ENCODE measurements at regions not wholly inside any gene's neighbourhood (a gene's known extent, or its start where the extent isn't known, plus 50 kb on each side); places are given as distances from the start of the nearest gene placed in this dataset.

DNA sequence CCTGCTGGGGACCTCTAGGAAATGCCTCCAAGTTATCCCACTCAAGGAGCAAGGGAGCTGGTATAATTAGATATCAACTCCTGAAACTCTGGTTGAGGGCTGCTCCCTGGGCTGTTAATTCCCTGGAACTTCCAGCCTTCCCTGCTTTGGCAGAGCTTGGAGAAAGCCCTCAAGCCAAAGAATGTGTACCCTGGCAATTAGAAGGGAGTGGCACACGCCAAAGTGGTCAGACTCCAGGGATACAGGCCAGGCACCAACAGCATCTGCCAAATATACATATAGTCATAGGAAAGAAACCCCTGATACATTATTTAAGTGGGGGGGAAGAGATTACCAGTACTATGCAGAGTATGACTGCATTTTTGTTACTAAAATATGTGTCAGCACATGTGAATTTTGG lies 616.8 kb downstream of the BCOR start:
- TF ChIP-seq, protein P1, sequence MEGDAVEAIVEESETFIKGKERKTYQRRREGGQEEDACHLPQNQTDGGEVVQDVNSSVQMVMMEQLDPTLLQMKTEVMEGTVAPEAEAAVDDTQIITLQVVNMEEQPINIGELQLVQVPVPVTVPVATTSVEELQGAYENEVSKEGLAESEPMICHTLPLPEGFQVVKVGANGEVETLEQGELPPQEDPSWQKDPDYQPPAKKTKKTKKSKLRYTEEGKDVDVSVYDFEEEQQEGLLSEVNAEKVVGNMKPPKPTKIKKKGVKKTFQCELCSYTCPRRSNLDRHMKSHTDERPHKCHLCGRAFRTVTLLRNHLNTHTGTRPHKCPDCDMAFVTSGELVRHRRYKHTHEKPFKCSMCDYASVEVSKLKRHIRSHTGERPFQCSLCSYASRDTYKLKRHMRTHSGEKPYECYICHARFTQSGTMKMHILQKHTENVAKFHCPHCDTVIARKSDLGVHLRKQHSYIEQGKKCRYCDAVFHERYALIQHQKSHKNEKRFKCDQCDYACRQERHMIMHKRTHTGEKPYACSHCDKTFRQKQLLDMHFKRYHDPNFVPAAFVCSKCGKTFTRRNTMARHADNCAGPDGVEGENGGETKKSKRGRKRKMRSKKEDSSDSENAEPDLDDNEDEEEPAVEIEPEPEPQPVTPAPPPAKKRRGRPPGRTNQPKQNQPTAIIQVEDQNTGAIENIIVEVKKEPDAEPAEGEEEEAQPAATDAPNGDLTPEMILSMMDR (IDR thresholded peaks at IDR 0.05; ENCODE audit: insufficient read depth, missing control alignments): no peak
- no peak for DNase-seq (ENCODE audit: insufficient read length, low spot score)
- no peak for FAIRE-seq

DNA sequence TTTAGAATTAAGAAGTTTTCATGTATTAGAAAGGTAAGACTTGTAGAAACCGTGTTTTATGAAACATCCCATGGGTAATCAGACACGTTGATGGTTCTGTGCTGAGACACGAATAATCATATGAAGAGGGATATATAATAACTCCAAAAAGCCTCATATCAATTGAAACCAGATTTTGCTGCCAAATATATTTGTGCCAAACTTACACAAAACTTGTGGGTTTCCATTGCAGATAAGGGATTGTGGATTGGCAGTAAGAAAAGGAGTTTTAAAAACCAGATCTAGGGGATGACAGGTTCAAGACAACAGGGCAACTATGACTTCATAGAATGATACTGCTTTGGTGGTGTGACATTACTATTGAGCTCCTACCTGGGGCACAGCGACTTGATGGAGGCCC lies 616.1 kb downstream of the BCOR start:
- TF ChIP-seq, protein P1 (IDR thresholded peaks at IDR 0.05; ENCODE audit: insufficient read depth, missing control alignments): no peak
- FAIRE-seq (no peak), DNase-seq (ENCODE audit: insufficient read length, low spot score) (no peak)

DNA sequence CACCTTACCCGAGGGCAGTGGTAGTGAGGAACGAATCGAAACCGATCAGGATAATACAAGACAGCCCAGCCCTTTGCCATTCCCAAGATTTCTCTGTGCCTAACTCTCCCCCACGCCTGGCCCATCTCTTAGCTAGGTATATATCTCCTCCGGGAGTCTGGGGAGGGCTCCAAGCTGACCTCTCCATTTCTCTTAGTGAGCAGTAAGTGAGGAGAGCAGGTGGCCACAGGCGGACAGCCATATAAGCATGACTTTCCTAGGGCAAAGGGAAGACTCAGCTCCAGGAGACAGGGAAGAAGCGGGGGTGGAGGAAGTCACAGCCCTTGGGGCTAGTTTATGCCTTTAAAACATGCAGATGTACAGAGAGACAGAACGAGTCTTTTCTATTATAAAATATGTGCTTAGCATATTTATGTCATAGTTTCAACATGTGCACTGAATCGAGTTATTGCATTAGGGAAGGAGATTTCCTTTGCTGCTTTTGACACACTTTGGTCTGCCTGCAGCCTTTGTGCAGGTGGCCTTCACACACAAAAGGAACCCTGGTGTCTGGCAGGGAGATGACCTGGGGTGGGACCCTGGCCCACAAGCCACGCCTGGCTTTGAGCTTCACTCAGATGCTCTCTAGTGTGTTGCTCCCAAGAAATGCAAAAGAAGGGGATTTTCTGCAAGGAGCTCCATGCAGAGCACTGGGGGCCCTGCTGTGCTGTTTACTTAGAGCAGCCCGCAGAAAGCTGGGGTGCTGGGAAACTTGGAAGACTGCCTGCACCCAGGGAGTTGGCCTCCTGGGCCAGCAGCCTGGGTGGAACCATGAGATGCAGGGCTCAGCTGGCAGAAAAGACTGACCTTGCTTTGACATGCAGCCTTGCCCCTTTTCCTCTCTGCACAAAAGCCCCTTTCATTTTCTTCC lies 613.3 kb downstream of the BCOR start:
- FAIRE-seq (no peak), DNase-seq (ENCODE audit: insufficient read length, low spot score) (no peak)
- TF ChIP-seq, protein P1 (IDR thresholded peaks at IDR 0.05; ENCODE audit: insufficient read depth, missing control alignments): no peak

DNA sequence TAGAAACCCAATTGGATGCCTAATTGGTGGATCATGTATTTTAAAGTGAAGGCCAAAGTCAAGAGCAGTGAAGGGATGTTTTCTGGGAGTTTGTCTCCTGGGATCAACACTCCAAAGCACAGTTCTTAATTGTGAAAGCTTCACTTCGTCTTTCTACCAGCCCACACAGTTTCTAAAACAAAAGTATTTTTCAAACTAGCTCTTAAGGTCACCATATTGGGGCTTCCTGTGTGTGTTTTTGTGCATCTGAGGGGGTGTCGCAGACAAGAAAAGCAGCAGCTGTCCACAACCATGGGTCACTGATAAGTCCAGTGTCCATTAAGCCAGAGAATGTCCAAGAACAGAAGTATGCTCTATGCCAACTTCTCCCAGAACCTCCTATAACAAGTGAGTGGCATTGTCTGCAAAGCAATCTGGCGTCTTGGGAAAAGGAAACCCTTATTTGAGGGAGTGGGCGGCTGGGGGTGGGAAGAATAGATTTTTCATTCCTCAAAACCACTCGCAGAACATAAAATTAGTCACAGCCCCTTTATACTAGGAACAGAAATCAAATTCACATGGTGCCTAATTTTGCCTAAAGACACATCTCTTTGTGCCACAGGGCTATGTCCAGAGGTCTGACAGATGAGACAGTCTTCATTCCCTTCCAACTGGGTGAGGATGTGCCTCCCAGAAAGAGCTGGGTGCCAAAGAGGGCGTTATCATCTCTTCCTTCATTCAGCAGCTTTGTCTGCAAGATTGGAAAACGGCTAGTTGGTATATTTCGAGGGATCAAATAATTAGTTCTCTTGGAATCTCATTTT lies 610.4 kb downstream of the BCOR start:
- DNase-seq (ENCODE audit: insufficient read length, low spot score) (no peak), FAIRE-seq (no peak)
- TF ChIP-seq, protein P1 (IDR thresholded peaks at IDR 0.05; ENCODE audit: insufficient read depth, missing control alignments): no peak

DNA sequence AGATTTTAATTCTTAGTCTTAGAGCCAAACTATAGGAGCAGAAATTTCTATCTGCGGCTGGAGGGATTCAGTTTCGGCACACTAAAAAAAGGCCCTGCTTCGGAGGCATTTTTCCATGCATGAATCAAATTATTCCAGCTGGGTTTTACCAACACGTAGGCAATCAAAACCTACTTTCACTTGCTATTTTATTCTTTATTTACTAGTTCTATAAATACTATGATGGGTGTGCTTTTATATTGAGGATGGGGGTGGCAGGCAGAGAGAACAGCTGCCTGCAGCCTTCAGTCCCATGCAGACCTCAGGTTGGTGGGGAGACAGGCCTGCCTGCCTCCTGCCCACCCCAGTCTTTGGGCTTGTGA lies 609.8 kb downstream of the BCOR start:
- FAIRE-seq: no peak
- TF ChIP-seq, protein P1 (IDR thresholded peaks at IDR 0.05; ENCODE audit: insufficient read depth, missing control alignments): no peak
- no peak for DNase-seq (ENCODE audit: insufficient read length, low spot score)

DNA sequence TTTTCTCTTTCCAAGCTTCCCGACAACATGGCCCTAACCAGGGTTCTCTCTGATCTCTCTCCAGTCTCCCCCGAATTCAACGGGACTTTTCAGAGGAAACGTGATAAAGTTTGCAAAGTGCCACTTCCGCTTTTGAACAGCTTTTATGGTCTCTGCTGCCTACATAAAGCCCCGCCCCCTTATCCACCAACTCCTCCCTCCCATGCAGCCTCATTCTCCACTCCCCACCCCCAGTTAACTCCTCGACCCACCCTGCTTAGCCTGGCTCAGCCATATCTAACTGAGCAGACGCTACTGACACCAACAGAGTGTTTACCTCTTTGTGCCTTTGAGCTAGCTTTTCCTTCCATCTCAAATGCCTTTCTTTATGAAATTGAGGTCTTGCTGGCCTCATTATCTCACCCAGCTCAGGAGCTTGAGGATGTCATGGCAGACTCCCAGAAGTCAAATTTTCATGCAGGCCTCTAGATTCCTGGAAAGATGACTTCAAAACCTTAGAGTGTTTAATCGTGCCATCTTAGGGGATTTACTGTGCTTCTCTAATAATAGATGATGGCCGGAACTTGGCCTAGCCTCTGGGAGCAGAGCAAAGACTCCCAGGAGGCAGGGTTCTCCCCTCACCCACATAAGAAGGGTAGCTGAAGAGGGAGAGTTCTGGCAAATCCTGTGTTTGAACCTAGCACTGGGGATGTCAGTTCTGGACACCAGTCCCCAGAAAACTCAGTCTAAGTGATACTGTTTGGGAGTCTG lies 606.0 kb downstream of the BCOR start:
- no peak for DNase-seq (ENCODE audit: insufficient read length, low spot score)
- TF ChIP-seq, protein P1 (IDR thresholded peaks at IDR 0.05; ENCODE audit: insufficient read depth, missing control alignments): no peak
- FAIRE-seq: no peak
